ENCODE measurements at regions not wholly inside any gene's neighbourhood (a gene's known extent, or its start where the extent isn't known, plus 50 kb on each side); places are given as distances from the start of the nearest gene placed in this dataset.
A peak's percentile ranks its signal among the peaks of the same experiment; 100 is the strongest.

GRCh38 chr13:99085808-99086266, 108.0 kb upstream of the DOCK9 start:
- H3K4me2 ChIP-seq (ENCODE audit: low read depth, low read length), result peak overlapping the region; percentile 84
- ChIA-PET POLR2A (ENCODE audit: unreplicated experiment) (no interaction called here), CTCF (no interaction called here)
- peaks cover 5% of the 10 kb centered on the region; the same call in 1 of the 2 replicates for H3K9me1 ChIP-seq (ENCODE audit: insufficient read depth, low read length)
- no peak overlapping the region for H3K23ac ChIP-seq (ENCODE audit: low read depth, low read length)
- no peaks in the 10 kb centered on the region for H4K20me1 ChIP-seq (ENCODE audit: insufficient read depth, low read length)
- H4K8ac ChIP-seq (ENCODE audit: low read depth in 2 of 2, low read length in 2 of 2), result no peak overlapping the region
- no CpG with 5 or more reads among the region's 32 CpGs for WGBS, 2 experiments (ENCODE audit: extremely low coverage in 2 of 2, insufficient read length in 1 of 2)
- in situ Hi-C loops (cut with MboI; ENCODE audit: low sequenced_read_pairs), result no loop called here
- no peak overlapping the region for H2BK20ac ChIP-seq (ENCODE audit: low read depth, low read length)
- H2AK9ac ChIP-seq (replicated peaks; ENCODE audit: low read depth, low read length, poor library complexity), result peak overlapping the region; percentile 15
- TF ChIP-seq NFE2L2 (IDR thresholded peaks at IDR 0.05; ENCODE audit: low read depth, low read length) (no peak), USF2 (IDR thresholded peaks at IDR 0.05; ENCODE audit: low read depth, low read length) (no peak), FOS (IDR thresholded peaks at IDR 0.05; ENCODE audit: low read depth, low read length) (no peak), MXI1 (IDR thresholded peaks at IDR 0.05; ENCODE audit: borderline replicate concordance, low read depth, low read length) (no peak), MAZ (IDR thresholded peaks at IDR 0.05; ENCODE audit: borderline replicate concordance, low read depth, low read length) (no peak), POLR2A (IDR thresholded peaks at IDR 0.05; ENCODE audit: low read depth, low read length) (no peak), RAD21 (IDR thresholded peaks at IDR 0.05; ENCODE audit: low read length) (no peak), CHD1 (IDR thresholded peaks at IDR 0.05; ENCODE audit: low read depth, low read length) (no peak)
- H2AK5ac ChIP-seq (ENCODE audit: low read depth, low read length), result no peak overlapping the region
- no peak overlapping the region for H3K14ac ChIP-seq (replicated peaks; ENCODE audit: low read depth, low read length)
- no peak overlapping the region for H3K9ac ChIP-seq (ENCODE audit: low read depth, low read length)
- dilution Hi-C loops (cut with HindIII; ENCODE audit: low sequenced_read_pairs, unreplicated experiment), result no loop called here
- peaks cover 10% of the 10 kb centered on the region; the same call in 1 of the 2 replicates for H3K27me3 ChIP-seq (ENCODE audit: control insufficient read depth, insufficient read depth, low read length)
- ATAC-seq (ENCODE audit: low read depth), result no peak
- H2BK15ac ChIP-seq (ENCODE audit: low read depth, low read length), result no peak overlapping the region
- H2BK5ac ChIP-seq (ENCODE audit: low read depth, low read length, poor library complexity, severe bottlenecking), result no peak overlapping the region
- H3K27ac ChIP-seq (ENCODE audit: insufficient read depth, low read length), result no peak overlapping the region
- no peak for DNase-seq
- no peak overlapping the region for H2BK120ac ChIP-seq (ENCODE audit: low read depth, low read length)
- no peak overlapping the region for H4K91ac ChIP-seq (ENCODE audit: insufficient read depth, low read depth, low read length)
- peak overlapping the region; percentile 71 for H3K4me3 ChIP-seq (ENCODE audit: insufficient read depth, low read depth, low read length)
- BruUV-seq (replicated peaks), result no TSS peak
- H2AFZ ChIP-seq (replicated peaks; ENCODE audit: low read length, poor library complexity), result peak overlapping the region; percentile 99
- no peak overlapping the region for H3K18ac ChIP-seq (ENCODE audit: low read depth, low read length)
- peaks cover 0 to 9% of the 10 kb centered on the region in 2 experiments; a peak in 1 of 4 replicates for H3K79me1 ChIP-seq (ENCODE audit: low read depth in 1 of 2, low read length in 2 of 2)
- H3K4ac ChIP-seq (ENCODE audit: low read depth, low read length), result no peak overlapping the region; the same call in 1 of the 2 replicates
- no peaks in the 10 kb centered on the region for H3K4me1 ChIP-seq (ENCODE audit: control insufficient read depth, insufficient read depth, low read length)
- intact Hi-C loops (cut with micrococcal nuclease), result loop anchor here (10.0 kb wide), 1 partner anchor 179 kb away; no protein-coding TSS in a partner anchor
- no peak overlapping the region for H4K5ac ChIP-seq (ENCODE audit: low read depth, low read length)
- H3K9me3 ChIP-seq (ENCODE audit: control insufficient read depth, insufficient read depth, low read length), result no peaks in the 10 kb centered on the region
- no peaks in the 10 kb centered on the region for H3K36me3 ChIP-seq (ENCODE audit: control insufficient read depth, insufficient read depth, low read length)
- no peak overlapping the region for H3K56ac ChIP-seq (ENCODE audit: extremely low read depth, insufficient read depth, low read length)
